CD8-positive, alpha-beta memory T cell (primary cell): ENCODE measurements at regions not wholly inside any gene's neighbourhood (a gene's known extent, or its start where the extent isn't known, plus 50 kb on each side); places are given as distances from the start of the nearest gene placed in this dataset.

ENCODE experiments used
- CTCF ChIA-PET: fragments of 350-600 bp; sonication (Branson Sonifier 250); formaldehyde crosslinking; loops from one replicate; lab custom pipeline; 2021; ENCODE audit warnings: antibody characterized with exemption; lab: Charles Lee
- POLR2A ChIA-PET: fragments of 350-600 bp; sonication (Branson Sonifier 250); formaldehyde crosslinking; loops from one replicate; lab custom pipeline; 2021; ENCODE audit warnings: antibody characterized with exemption; lab: Charles Lee
- DNase-seq, 5 donors: peaks; one replicate each; pipeline versions ENCODE4 v3.0.0 to v3.0.0-alpha.2; 2020 to 2022; ENCODE audit warnings: mixed read lengths in 1 of 5
- H3K27ac ChIP-seq: one replicate; pipeline ENCODE4 v1.7.0; 2013; ENCODE audit warnings: low read depth, mild to moderate bottlenecking, low read length, moderate library complexity
- H3K27me3 ChIP-seq: 2 replicates; pipeline ENCODE4 v1.7.0; 2013; ENCODE audit warnings: low read length, mild to moderate bottlenecking; ENCODE audit not compliant: insufficient read depth, poor library complexity, severe bottlenecking
- H3K36me3 ChIP-seq: 2 replicates; pipeline ENCODE4 v1.7.0; 2013; ENCODE audit warnings: mild to moderate bottlenecking, low read length, moderate library complexity; ENCODE audit not compliant: insufficient read depth
- H3K4me1 ChIP-seq: 2 replicates; pipeline ENCODE4 v1.7.0; 2013; ENCODE audit warnings: mild to moderate bottlenecking, low read length, moderate library complexity; ENCODE audit not compliant: insufficient read depth
- H3K4me3 ChIP-seq: 2 replicates; pipeline ENCODE4 v1.7.0; 2013; ENCODE audit warnings: mild to moderate bottlenecking, low read length
- H3K9me3 ChIP-seq: 2 replicates; pipeline ENCODE4 v1.7.0; 2013; ENCODE audit warnings: mild to moderate bottlenecking, low read length
- H3K27ac Mint-ChIP-seq, 8 donors: one replicate each; pipeline ENCODE4 v1.8.0; 2020 to 2021; ENCODE audit warnings: mixed read lengths in 8 of 8, mild to moderate bottlenecking in 6 of 8, inconsistent platforms in 3 of 8, moderate library complexity in 3 of 8
- H3K27me3 Mint-ChIP-seq, 2 donors: one replicate each; pipeline ENCODE4 v1.8.0; 2020 to 2021; ENCODE audit warnings: mixed read lengths in 2 of 2, mild to moderate bottlenecking in 1 of 2, moderate library complexity in 1 of 2
- H3K36me3 Mint-ChIP-seq, 3 donors: one replicate each; pipeline ENCODE4 v1.8.0; 2020 to 2021; ENCODE audit warnings: mixed read lengths in 3 of 3, inconsistent platforms in 1 of 3, mild to moderate bottlenecking in 1 of 3
- H3K4me1 Mint-ChIP-seq, 3 donors: one replicate each; pipeline ENCODE4 v1.8.0; 2020 to 2021; ENCODE audit warnings: mixed read lengths in 3 of 3, inconsistent platforms in 1 of 3, mild to moderate bottlenecking in 1 of 3
- H3K4me3 Mint-ChIP-seq, 7 donors: one replicate each; pipeline ENCODE4 v1.8.0; 2020 to 2021; ENCODE audit warnings: mixed read lengths in 7 of 7, mild to moderate bottlenecking in 6 of 7, moderate library complexity in 4 of 7, inconsistent platforms in 2 of 7
- H3K9me3 Mint-ChIP-seq, 5 donors: one replicate each; pipeline ENCODE4 v1.8.0; 2020 to 2022; ENCODE audit warnings: mixed read lengths in 5 of 5, mild to moderate bottlenecking in 3 of 5, moderate library complexity in 2 of 5, inconsistent platforms in 1 of 5

- H3K9me3 Mint-ChIP-seq = no peaks in the 10 kb centered on the region
- H3K9me3 ChIP-seq = no peaks in the 10 kb centered on the region
- POLR2A ChIA-PET = no interaction called here
- no peaks in the 10 kb centered on the region for H3K4me1 Mint-ChIP-seq
- H3K27ac ChIP-seq = no peak overlapping the region
- H3K4me1 ChIP-seq = no peaks in the 10 kb centered on the region
- no peaks in the 10 kb centered on the region for H3K36me3 Mint-ChIP-seq
- H3K36me3 ChIP-seq = no peaks in the 10 kb centered on the region
- CTCF ChIA-PET = no interaction called here
- H3K27ac Mint-ChIP-seq = no peak overlapping the region
- no peaks in the 10 kb centered on the region for H3K27me3 ChIP-seq
- no peak overlapping the region for H3K4me3 ChIP-seq
- DNase-seq = no peak
- H3K4me3 Mint-ChIP-seq = no peak overlapping the region
- peaks cover 5 to 10% of the 10 kb centered on the region in 2 donors for H3K27me3 Mint-ChIP-seq
Observed at GRCh38 chr15:93482731-93483130, 393.7 kb upstream of the RGMA start.

GRCh38 chr15:93479715-93480114, 390.7 kb upstream of the RGMA start:
- H3K9me3 ChIP-seq = no peaks in the 10 kb centered on the region
- H3K36me3 ChIP-seq = no peaks in the 10 kb centered on the region
- Mint-ChIP-seq H3K4me1 (no peaks in the 10 kb centered on the region), H3K36me3 (no peaks in the 10 kb centered on the region), H3K9me3 (no peaks in the 10 kb centered on the region), H3K27ac (no peak overlapping the region), H3K27me3 (peaks cover 10 to 27% of the 10 kb centered on the region in 2 donors), H3K4me3 (no peak overlapping the region)
- no peak overlapping the region for H3K4me3 ChIP-seq
- CTCF ChIA-PET = no interaction called here
- no peak for DNase-seq
- no peaks in the 10 kb centered on the region for H3K4me1 ChIP-seq
- POLR2A ChIA-PET = no interaction called here
- H3K27ac ChIP-seq = no peak overlapping the region
- H3K27me3 ChIP-seq = no peaks in the 10 kb centered on the region

GRCh38 chr15:93478947-93479346, 389.9 kb upstream of the RGMA start:
- no peaks in the 10 kb centered on the region for H3K4me1 Mint-ChIP-seq
- H3K9me3 Mint-ChIP-seq = no peaks in the 10 kb centered on the region
- Histone ChIP-seq H3K9me3 (no peaks in the 10 kb centered on the region), H3K4me1 (no peaks in the 10 kb centered on the region), H3K36me3 (no peaks in the 10 kb centered on the region), H3K27ac (no peak overlapping the region), H3K27me3 (no peaks in the 10 kb centered on the region), H3K4me3 (no peak overlapping the region)
- no peaks in the 10 kb centered on the region for H3K36me3 Mint-ChIP-seq
- POLR2A ChIA-PET = no interaction called here
- no peak for DNase-seq
- CTCF ChIA-PET = no interaction called here
- H3K27ac Mint-ChIP-seq = no peak overlapping the region
- H3K27me3 Mint-ChIP-seq = peaks cover 10 to 29% of the 10 kb centered on the region in 2 donors
- H3K4me3 Mint-ChIP-seq = no peak overlapping the region

- no peak for DNase-seq
- Histone ChIP-seq H3K36me3 (no peaks in the 10 kb centered on the region), H3K27ac (no peak overlapping the region), H3K9me3 (no peaks in the 10 kb centered on the region), H3K4me3 (no peak overlapping the region), H3K4me1 (no peaks in the 10 kb centered on the region), H3K27me3 (no peaks in the 10 kb centered on the region)
- POLR2A ChIA-PET = no interaction called here
- no peak overlapping the region for H3K27ac Mint-ChIP-seq
- H3K4me3 Mint-ChIP-seq = no peak overlapping the region
- CTCF ChIA-PET = no interaction called here
- H3K4me1 Mint-ChIP-seq = no peaks in the 10 kb centered on the region
- no peaks in the 10 kb centered on the region for H3K36me3 Mint-ChIP-seq
- no peaks in the 10 kb centered on the region for H3K9me3 Mint-ChIP-seq
- peaks cover 10 to 29% of the 10 kb centered on the region in 2 donors for H3K27me3 Mint-ChIP-seq
Observed at GRCh38 chr15:93477721-93478120, 388.7 kb upstream of the RGMA start.

- no peaks in the 10 kb centered on the region for H3K4me1 ChIP-seq
- ChIA-PET POLR2A (interaction anchor here (0.6 kb wide), 1 partner anchor 711 kb away, joined by 4 read pairs; no protein-coding TSS in a partner anchor), CTCF (no interaction called here)
- no peak overlapping the region for H3K4me3 Mint-ChIP-seq
- no peak overlapping the region for H3K27ac Mint-ChIP-seq
- no peak overlapping the region for H3K27ac ChIP-seq
- H3K9me3 ChIP-seq = no peaks in the 10 kb centered on the region
- no peaks in the 10 kb centered on the region for H3K4me1 Mint-ChIP-seq
- H3K36me3 ChIP-seq = no peaks in the 10 kb centered on the region
- H3K27me3 ChIP-seq = no peaks in the 10 kb centered on the region
- no peak for DNase-seq
- no peaks in the 10 kb centered on the region for H3K9me3 Mint-ChIP-seq
- peaks cover 10 to 33% of the 10 kb centered on the region in 2 donors for H3K27me3 Mint-ChIP-seq
- no peak overlapping the region for H3K4me3 ChIP-seq
- H3K36me3 Mint-ChIP-seq = no peaks in the 10 kb centered on the region
Observed at GRCh38 chr15:93477188-93477587, 388.2 kb upstream of the RGMA start.

- CTCF ChIA-PET = no interaction called here
- no peaks in the 10 kb centered on the region for H3K36me3 Mint-ChIP-seq
- H3K27me3 Mint-ChIP-seq = peaks cover 8 to 36% of the 10 kb centered on the region in 2 donors
Observed at GRCh38 chr15:93476491-93477177, 387.6 kb upstream of the RGMA start.

GRCh38 chr15:93474728-93475127, 385.7 kb upstream of the RGMA start:
- Mint-ChIP-seq H3K27me3 (peaks cover 8 to 36% of the 10 kb centered on the region in 2 donors), H3K4me3 (no peak overlapping the region)
- CTCF ChIA-PET = no interaction called here

More at GRCh38 chr15:93476491-93477177, 387.6 kb upstream of the RGMA start:
- no peak overlapping the region for H3K4me3 ChIP-seq
- no peaks in the 10 kb centered on the region for H3K4me1 ChIP-seq
- H3K4me3 Mint-ChIP-seq = no peak overlapping the region
- no peaks in the 10 kb centered on the region for H3K9me3 Mint-ChIP-seq
- no peak overlapping the region for H3K27ac Mint-ChIP-seq
- H3K36me3 ChIP-seq = no peaks in the 10 kb centered on the region
- H3K27ac ChIP-seq = no peak overlapping the region
- H3K4me1 Mint-ChIP-seq = no peaks in the 10 kb centered on the region
- no peaks in the 10 kb centered on the region for H3K27me3 ChIP-seq
- DNase-seq = no peak
- H3K9me3 ChIP-seq = no peaks in the 10 kb centered on the region
- POLR2A ChIA-PET = interaction anchor here (0.6 kb wide), 1 partner anchor 710 kb away, joined by 4 read pairs; no protein-coding TSS in a partner anchor

GRCh38 chr15:93469994-93470393, 381.0 kb upstream of the RGMA start:
- no peaks in the 10 kb centered on the region for H3K4me1 ChIP-seq
- CTCF ChIA-PET = no interaction called here
- H3K4me3 Mint-ChIP-seq = no peak overlapping the region
- H3K27ac ChIP-seq = no peak overlapping the region
- H3K9me3 Mint-ChIP-seq = no peaks in the 10 kb centered on the region
- POLR2A ChIA-PET = no interaction called here
- H3K9me3 ChIP-seq = no peaks in the 10 kb centered on the region
- H3K36me3 ChIP-seq = no peaks in the 10 kb centered on the region
- no peak overlapping the region for H3K27ac Mint-ChIP-seq
- no peak for DNase-seq
- no peaks in the 10 kb centered on the region for H3K4me1 Mint-ChIP-seq
- no peaks in the 10 kb centered on the region for H3K27me3 ChIP-seq
- H3K27me3 Mint-ChIP-seq = peaks cover 0 to 12% of the 10 kb centered on the region in 2 donors
- H3K4me3 ChIP-seq = no peak overlapping the region
- no peaks in the 10 kb centered on the region for H3K36me3 Mint-ChIP-seq

More at GRCh38 chr15:93474728-93475127, 385.7 kb upstream of the RGMA start:
- Mint-ChIP-seq H3K9me3 (no peaks in the 10 kb centered on the region), H3K4me1 (no peaks in the 10 kb centered on the region), H3K36me3 (no peaks in the 10 kb centered on the region), H3K27ac (no peak overlapping the region)
- DNase-seq = no peak
- Histone ChIP-seq H3K9me3 (no peaks in the 10 kb centered on the region), H3K27me3 (no peaks in the 10 kb centered on the region), H3K27ac (no peak overlapping the region), H3K36me3 (no peaks in the 10 kb centered on the region), H3K4me3 (no peak overlapping the region), H3K4me1 (no peaks in the 10 kb centered on the region)
- POLR2A ChIA-PET = no interaction called here
